DND-41 (cell line): ENCODE measurements at regions not wholly inside any gene's neighbourhood (a gene's known extent, or its start where the extent isn't known, plus 50 kb on each side); places are given as distances from the start of the nearest gene placed in this dataset.

Experiments used
- EZH2 ChIP-seq: IDR thresholded peaks from 3 replicates; pipeline ENCODE4 v1.6.1; 2012; ENCODE audit warnings: borderline replicate concordance, low read depth, mild to moderate bottlenecking, moderate library complexity, low read length, inconsistent platforms; ENCODE audit not compliant: severe bottlenecking
- TF ChIP-seq, protein P1 (sequence below): IDR thresholded peaks from 2 replicates; pipeline ENCODE4 v1.5.1; 2012; ENCODE audit warnings: borderline replicate concordance, low read length, moderate library complexity, mild to moderate bottlenecking; ENCODE audit not compliant: poor library complexity, severe bottlenecking; ENCODE audit errors: extremely low read depth

DNA sequence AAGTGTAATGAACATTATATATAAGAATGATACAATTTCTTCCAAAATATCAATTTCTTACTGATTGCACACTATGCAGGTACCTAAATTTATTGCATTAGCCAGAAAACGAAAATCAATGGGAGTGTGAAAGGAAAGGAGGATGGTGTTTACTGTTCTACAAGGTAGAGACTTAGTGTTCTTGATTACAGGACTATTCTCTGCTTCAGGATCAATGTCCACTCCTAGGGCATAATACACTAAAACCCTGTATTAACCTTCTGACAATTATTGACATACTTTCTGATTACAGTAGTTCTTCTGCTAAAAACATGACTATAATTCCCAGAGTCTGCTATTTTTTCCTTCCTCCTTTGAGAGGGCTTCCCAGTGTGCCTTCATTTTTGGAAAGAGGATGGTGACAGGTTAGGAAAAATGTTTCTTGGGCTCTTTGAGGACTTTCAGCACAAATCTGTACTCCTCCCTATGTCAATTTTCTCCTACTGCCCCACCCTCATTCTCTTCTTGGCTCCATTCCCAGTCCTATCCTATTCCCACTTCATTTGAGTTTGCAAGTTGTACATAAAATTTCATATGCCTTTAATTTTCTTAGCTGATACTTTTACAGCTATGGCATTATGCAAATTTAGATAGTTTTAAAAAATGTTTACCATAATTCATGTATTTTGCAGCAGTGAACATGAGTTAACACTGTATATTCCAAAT lies 278.9 kb downstream of the CENPW start:
- TF ChIP-seq, protein P1, sequence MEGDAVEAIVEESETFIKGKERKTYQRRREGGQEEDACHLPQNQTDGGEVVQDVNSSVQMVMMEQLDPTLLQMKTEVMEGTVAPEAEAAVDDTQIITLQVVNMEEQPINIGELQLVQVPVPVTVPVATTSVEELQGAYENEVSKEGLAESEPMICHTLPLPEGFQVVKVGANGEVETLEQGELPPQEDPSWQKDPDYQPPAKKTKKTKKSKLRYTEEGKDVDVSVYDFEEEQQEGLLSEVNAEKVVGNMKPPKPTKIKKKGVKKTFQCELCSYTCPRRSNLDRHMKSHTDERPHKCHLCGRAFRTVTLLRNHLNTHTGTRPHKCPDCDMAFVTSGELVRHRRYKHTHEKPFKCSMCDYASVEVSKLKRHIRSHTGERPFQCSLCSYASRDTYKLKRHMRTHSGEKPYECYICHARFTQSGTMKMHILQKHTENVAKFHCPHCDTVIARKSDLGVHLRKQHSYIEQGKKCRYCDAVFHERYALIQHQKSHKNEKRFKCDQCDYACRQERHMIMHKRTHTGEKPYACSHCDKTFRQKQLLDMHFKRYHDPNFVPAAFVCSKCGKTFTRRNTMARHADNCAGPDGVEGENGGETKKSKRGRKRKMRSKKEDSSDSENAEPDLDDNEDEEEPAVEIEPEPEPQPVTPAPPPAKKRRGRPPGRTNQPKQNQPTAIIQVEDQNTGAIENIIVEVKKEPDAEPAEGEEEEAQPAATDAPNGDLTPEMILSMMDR: no peak
- TF ChIP-seq EZH2: no peak
